Heart left ventricle (tissue), 16 donors: ENCODE measurements at regions not wholly inside any gene's neighbourhood (a gene's known extent, or its start where the extent isn't known, plus 50 kb on each side); places are given as distances from the start of the nearest gene placed in this dataset.

Experiments used
- ATAC-seq, 4 donors: fragments of 200-7000 bp; cut with Tn5 transposase; one replicate each; pipeline ENCODE4 v1.9.1; 2020 to 2022; ENCODE audit warnings: moderate library complexity in 4 of 4, mild to moderate bottlenecking in 3 of 4, moderate number of reproducible peaks in 1 of 4
- DNase-seq, 5 donors: peaks; one replicate each; pipeline ENCODE4 v3.0.0-alpha.2; 2020
- H3K27ac ChIP-seq, 12 donors: fragments of 200-600 bp; sonication (generic) in 4 of 12; one replicate each; pipeline versions ENCODE4 v1.5.0 to v1.8.0; 2016 to 2022; ENCODE audit warnings: mild to moderate bottlenecking in 2 of 12
- H3K27me3 ChIP-seq, 9 donors: fragments of 200-600 bp; sonication (generic) in 2 of 9; one replicate each; pipeline versions ENCODE4 v1.5.1 to v1.8.0; 2016 to 2022; ENCODE audit warnings: mild to moderate bottlenecking in 3 of 9
- H3K36me3 ChIP-seq, 9 donors: fragments of 200-600 bp; sonication (generic) in 2 of 9; one replicate each; pipeline versions ENCODE4 v1.5.0 to v1.8.0; 2018 to 2022; ENCODE audit warnings: mild to moderate bottlenecking in 2 of 9
- H3K4me1 ChIP-seq, 12 donors: fragments of 200-600 bp; sonication (generic) in 4 of 12; one replicate each; pipeline versions ENCODE4 v1.5.0 to v1.8.0; 2016 to 2022; ENCODE audit warnings: mild to moderate bottlenecking in 3 of 12
- H3K4me3 ChIP-seq, 12 donors: fragments of 200-600 bp; sonication (generic) in 4 of 12; one replicate each; pipeline versions ENCODE4 v1.5.0 to v1.8.0; 2017 to 2022; ENCODE audit warnings: mild to moderate bottlenecking in 9 of 12, moderate library complexity in 4 of 12
- H3K9me3 ChIP-seq, 12 donors: fragments of 200-600 bp; sonication (generic) in 4 of 12; one replicate each; pipeline versions ENCODE4 v1.5.0 to v1.8.0; 2016 to 2022; ENCODE audit warnings: mild to moderate bottlenecking in 1 of 12
- CTCF ChIP-seq, 12 donors: fragments of 200-600 bp; sonication (generic) in 4 of 12; IDR thresholded peaks; one replicate each; pipeline versions ENCODE4 v1.5.0 to v1.8.0; 2018 to 2022; ENCODE audit warnings: antibody characterized with exemption in 12 of 12, mild to moderate bottlenecking in 5 of 12
- POLR2A ChIP-seq, 2 donors: fragments of 450-650 bp; IDR thresholded peaks; one replicate each; pipeline ENCODE4 v1.6.1; 2017; ENCODE audit warnings: antibody characterized with exemption in 2 of 2, mild to moderate bottlenecking in 2 of 2, moderate library complexity in 2 of 2
- WGBS, 4 donors: extraction: QIAGEN DNeasy Blood & Tissue Kit in 2 of 4; methylation state at CpG; one replicate each; pipeline versions ENCODE4 v1.1.5 to v1.1.7; 2013 to 2018; 5-methylcytosine and 5-hydroxymethylcytosine counted together
- intact Hi-C, 10 donors: fragments of 100-400 bp; cut with DNase I; formaldehyde crosslinking; loops; one replicate each; pipeline versions ENCODE4 v1.11.1 to v1.14.2; 2022
- donor health status: ischemic (EF 13 %, LVEDD 7.1; RV severe dilation, severe dysfunction).
- donor health status: healthy with polysubstance abuse.
- donor health status: DM: no; HTN: yes; CAD: no.
- donor health status: DM: no; HTN: no; CAD: no.
- donor health status: ischemic (EF 25% LVEDD 6.9; RV normal size, moderate dysfunction).
- donor health status: ischemic (EF 25% LVEDD 5.7; RV mildly dilated, moderate dysfunction).
- donor health status: healthy.
- donor health status: DM: yes; HTN: yes; CAD: no.
- donor health status: ischemic (EF 35%, LVEDD 5.7; RV mildly dilated, moderate dysfunction).
- donor health status: nonischemic (EF 11% LVEDD 7.7; RV severe dilation, severe dysfunction).
- donor health status: DM: yes; HTN: yes; CAD: no.
- donor health status: PGD.
- donor health status: ischemic (EF 29% LVEDD 5.4; RV normal size, mild dysfunction).
- donor health status: nonischemic (EF 23%, LVEDD 6.1; RV moderate dilation, normal function).

- H3K27me3 ChIP-seq, result no peaks in the 10 kb centered on the region
- no peak for DNase-seq
- intact Hi-C loops, result no loop called here
- peaks cover 0 to 13% (median under 1%) of the 10 kb centered on the region in 12 donors for H3K9me3 ChIP-seq
- 82 to 88% (median 85%) methylated on average over 4 of the region's 4 CpGs for WGBS, 4 donors
- H3K27ac ChIP-seq, result no peak overlapping the region
- H3K4me1 ChIP-seq, result no peaks in the 10 kb centered on the region
- H3K4me3 ChIP-seq, result no peak overlapping the region
- no peaks in the 10 kb centered on the region for H3K36me3 ChIP-seq
- no peak for ATAC-seq
- TF ChIP-seq POLR2A (IDR thresholded peaks at IDR 0.05) (no peak), CTCF (IDR thresholded peaks at IDR 0.05) (no peak)
Measured at GRCh38 chr11:69365558-69365957, 71.6 kb downstream of the MYEOV start.

- DNase-seq (no peak), ATAC-seq (no peak)
- intact Hi-C loops, result no loop called here
- TF ChIP-seq CTCF (IDR thresholded peaks at IDR 0.05) (no peak), POLR2A (IDR thresholded peaks at IDR 0.05) (no peak)
- 94 to 96% (median 95%) methylated on average over 3 of the region's 3 CpGs for WGBS, 4 donors
- Histone ChIP-seq H3K9me3 (peaks cover 0 to 13% (median 0%) of the 10 kb centered on the region in 12 donors), H3K36me3 (no peaks in the 10 kb centered on the region), H3K27ac (no peak overlapping the region), H3K4me1 (no peaks in the 10 kb centered on the region), H3K4me3 (no peak overlapping the region), H3K27me3 (no peaks in the 10 kb centered on the region)
Measured at GRCh38 chr11:69366591-69366990, 72.6 kb downstream of the MYEOV start.

DNA sequence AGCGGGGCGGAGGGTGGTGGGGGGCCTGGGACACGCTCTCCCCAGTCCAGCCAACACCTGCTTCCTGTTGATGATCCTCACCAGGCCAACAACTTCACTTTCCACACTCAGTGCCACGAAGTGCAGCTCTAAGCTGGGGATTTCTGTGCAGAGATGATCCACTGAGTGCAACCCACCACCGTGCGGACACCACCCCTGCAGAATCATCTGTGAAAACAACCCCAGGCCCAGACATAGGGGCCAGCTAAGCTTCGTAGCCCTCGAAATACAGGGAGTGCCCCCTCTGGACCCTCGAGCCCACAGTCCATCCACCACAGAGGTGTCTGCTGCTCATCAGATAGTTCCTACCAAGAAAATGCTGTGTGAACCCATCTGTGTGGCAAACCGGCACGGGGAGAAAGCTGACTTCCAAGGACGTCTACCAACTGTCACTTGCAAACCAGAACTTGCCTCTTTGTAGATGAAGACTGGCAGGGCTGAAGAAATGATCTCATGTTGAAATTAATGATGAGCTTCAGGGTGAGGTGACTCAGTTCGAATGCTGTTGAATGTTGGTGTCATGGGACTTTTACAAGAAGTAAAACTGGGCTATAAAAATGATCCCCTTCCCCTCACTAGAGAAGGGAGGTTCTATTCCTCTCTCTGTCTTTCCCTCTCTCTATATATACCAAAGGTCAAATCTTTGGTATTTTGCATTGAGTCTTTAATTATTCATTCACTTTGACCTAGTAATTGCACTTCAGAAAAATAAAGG, 73.4 kb downstream of the MYEOV start:
- WGBS, 4 donors, result 80 to 85% (median 83%) methylated on average over 13 of the region's 13 CpGs
- intact Hi-C loops, result no loop called here
- no peak for TF ChIP-seq POLR2A (IDR thresholded peaks at IDR 0.05)
- no peak for TF ChIP-seq CTCF (IDR thresholded peaks at IDR 0.05)

DNA sequence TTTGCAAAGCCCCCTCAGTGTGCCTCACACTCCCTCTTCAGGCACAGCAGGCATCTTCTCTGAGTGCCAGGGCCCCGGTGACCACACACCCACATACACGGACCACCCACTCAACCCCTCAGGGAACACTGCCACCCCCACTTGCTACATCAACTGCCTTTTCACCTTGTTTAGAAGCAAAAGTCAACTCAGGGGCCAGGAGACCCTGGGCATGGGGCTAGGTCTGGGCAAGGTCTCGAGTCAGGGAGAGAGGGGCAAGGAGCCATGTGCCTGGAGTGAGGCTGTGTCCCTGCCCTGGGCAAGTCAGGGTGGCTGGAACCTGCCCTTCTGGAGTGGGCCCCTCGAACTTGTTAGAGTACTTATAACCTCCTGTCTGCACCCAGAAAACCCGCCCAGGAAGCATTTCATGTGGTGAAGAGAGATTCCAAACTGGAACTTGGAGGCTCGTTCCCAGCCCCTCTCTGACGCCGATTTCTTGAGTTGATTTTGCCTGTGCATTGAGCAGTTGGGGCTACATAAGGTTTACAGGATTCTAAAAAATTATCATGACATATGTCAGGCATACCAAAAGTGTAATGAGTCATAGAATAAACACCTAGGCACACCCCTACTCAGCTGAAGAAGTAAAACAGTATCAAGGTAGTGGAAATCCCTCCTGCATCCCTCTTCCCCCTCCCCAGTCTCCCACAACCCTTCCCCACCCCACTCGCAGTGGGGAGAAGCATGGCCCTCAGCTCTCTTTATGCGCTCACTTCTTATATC, 74.3 kb downstream of the MYEOV start:
- peaks cover 0 to 13% (median 0%) of the 10 kb centered on the region in 12 donors for H3K9me3 ChIP-seq
- ATAC-seq (no peak), DNase-seq (peak in 1 of 5 donors; percentile 39)
- no peak overlapping the region for H3K4me3 ChIP-seq
- H3K36me3 ChIP-seq, result no peaks in the 10 kb centered on the region
- WGBS, 4 donors, result 89 to 94% (median 91%) methylated on average over 10 of the region's 10 CpGs
- TF ChIP-seq CTCF (IDR thresholded peaks at IDR 0.05) (no peak), POLR2A (IDR thresholded peaks at IDR 0.05) (no peak)
- intact Hi-C loops, result no loop called here
- H3K27me3 ChIP-seq, result no peaks in the 10 kb centered on the region
- no peaks in the 10 kb centered on the region for H3K4me1 ChIP-seq
- H3K27ac ChIP-seq, result no peak overlapping the region

More for the DNA sequence above, 73.4 kb downstream of the MYEOV start:
- DNase-seq (peak in 1 of 5 donors; percentile 8), ATAC-seq (no peak)
- Histone ChIP-seq H3K4me3 (no peak overlapping the region), H3K36me3 (no peaks in the 10 kb centered on the region), H3K4me1 (no peaks in the 10 kb centered on the region), H3K9me3 (peaks cover 0 to 13% (median 0%) of the 10 kb centered on the region in 12 donors), H3K27ac (no peak overlapping the region), H3K27me3 (no peaks in the 10 kb centered on the region)
